ENCODE measurements at regions not wholly inside any gene's neighbourhood (a gene's known extent, or its start where the extent isn't known, plus 50 kb on each side); places are given as distances from the start of the nearest gene placed in this dataset.

GRCh38 chr2:16476866-16477265 lies 188.8 kb downstream of the CYRIA start:
- TF ChIP-seq CTCF (IDR thresholded peaks at IDR 0.05) (no peak), POLR2A (IDR thresholded peaks at IDR 0.05) (no peak)
